ENCODE measurements at regions not wholly inside any gene's neighbourhood (a gene's known extent, or its start where the extent isn't known, plus 50 kb on each side); places are given as distances from the start of the nearest gene placed in this dataset.

GRCh38 chr5:40347981-40348725, 331.6 kb upstream of the PTGER4 start:
- DNase-seq, result no peak

DNA sequence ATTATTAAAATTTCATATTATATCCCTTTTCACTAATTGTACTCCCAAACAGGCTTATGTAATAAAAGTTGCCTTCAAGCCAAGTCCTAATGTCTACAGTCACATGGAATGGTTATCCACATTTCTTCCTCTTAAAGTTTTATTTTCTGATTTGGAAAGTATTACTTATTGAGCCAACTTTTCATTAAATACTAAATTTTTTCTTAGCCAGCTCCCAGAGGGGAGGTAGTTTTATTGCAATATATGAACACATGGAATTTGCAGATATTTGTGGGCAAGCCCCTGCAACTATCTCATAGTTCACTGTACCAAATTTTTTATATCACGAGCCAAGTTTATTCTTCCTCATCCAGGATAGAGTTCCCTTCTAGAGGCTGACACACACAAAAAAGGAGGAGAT, 332.8 kb upstream of the PTGER4 start:
- DNase-seq, result no peak

- peak; percentile 22 for DNase-seq
Observed at GRCh38 chr5:40338434-40338833, 341.3 kb upstream of the PTGER4 start.

GRCh38 chr5:40334242-40334635, 345.5 kb upstream of the PTGER4 start:
- no peak for DNase-seq

- DNase-seq, result peak; percentile 15
Observed at GRCh38 chr5:40333459-40334241, 346.1 kb upstream of the PTGER4 start.

- no peak for DNase-seq
Observed at GRCh38 chr5:40332970-40333369, 346.7 kb upstream of the PTGER4 start.

- no peak for DNase-seq
Observed at GRCh38 chr5:40331616-40332015, 348.1 kb upstream of the PTGER4 start.

- no peak for DNase-seq
Observed at GRCh38 chr5:40321514-40321913, 358.2 kb upstream of the PTGER4 start.

DNA sequence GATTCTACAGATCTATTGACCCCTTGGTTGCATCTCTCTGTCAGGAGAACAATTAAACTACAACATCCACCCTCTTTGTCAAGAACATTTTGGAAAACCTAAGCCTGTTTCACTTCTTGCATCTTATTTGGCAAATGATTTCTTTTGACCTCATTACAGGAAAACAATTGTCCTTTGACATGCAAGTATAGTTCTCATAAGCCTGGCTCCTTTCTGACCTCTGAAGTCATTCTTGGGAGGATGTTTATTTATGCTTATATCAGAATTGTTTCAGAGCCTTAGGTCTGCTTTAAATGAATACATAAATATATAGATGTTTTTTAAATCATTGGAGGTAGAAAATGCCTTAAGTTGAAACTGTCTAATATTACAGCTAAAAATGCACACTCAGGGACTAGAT, 361.3 kb upstream of the PTGER4 start:
- no peak for DNase-seq

GRCh38 chr5:40317023-40317422, 362.7 kb upstream of the PTGER4 start:
- no peak for DNase-seq

GRCh38 chr5:40315126-40315525, 364.6 kb upstream of the PTGER4 start:
- DNase-seq, result no peak

DNA sequence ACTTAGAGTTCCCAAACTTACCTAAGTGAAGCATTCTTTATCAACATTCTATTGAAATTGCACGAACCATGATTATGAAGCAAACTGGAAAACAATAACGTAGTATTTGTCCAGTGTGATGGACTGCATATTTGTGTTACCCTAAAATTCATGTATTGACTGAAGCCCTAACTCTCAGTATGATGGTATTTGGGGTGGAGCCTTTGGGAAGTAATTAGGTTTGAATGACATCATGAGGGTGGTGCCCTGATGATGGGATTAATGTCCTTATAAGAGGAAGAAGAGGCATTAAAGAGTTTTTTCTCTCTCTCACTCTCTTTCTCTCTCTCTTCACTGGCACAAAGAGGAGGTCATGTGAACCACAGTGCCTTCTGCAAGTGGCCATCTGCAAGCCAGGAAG, 365.4 kb upstream of the PTGER4 start:
- DNase-seq, result no peak

DNA sequence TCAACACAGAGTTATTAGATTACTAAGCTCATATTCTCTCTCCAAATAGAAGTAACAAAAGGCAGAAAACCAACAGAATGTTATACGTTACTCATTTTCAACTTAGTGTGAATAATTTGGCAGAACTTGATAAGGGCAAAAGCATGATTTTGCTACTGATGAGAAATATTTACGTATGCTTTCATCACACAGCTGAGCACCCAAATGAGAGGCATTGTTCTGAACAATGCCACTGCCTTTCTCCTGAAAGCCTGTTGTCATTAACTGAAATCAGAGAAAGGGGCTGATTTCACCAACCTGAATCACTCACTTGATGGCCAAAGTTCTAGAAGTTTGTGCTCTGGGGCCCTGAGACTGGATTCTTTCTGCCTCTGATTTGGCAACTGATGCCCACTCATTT, 367.5 kb upstream of the PTGER4 start:
- no peak for DNase-seq

- DNase-seq, result no peak
Observed at GRCh38 chr5:40309851-40310250, 369.9 kb upstream of the PTGER4 start.

DNA sequence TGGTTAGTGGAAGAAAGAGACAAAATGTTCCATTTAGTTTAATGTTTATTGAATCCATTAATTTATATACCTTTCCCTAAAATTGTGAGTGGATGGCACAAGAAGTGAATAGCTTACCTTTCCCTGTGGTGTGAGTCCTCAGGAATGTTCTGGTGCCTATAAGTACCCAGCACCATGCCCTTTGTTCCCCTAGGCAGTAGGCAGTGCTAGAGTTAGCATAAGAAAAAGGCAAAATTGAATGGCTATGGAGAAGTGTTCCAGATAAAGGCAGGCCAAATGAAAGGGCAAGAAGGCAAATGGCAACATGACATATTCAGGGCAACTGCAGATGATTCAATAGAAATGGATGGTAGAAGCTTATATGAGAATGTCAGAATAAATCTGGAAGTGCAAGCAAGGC, 370.8 kb upstream of the PTGER4 start:
- DNase-seq, result no peak

- no peak for DNase-seq
Observed at GRCh38 chr5:40307920-40308319, 371.8 kb upstream of the PTGER4 start.

GRCh38 chr5:40306869-40307487, 372.7 kb upstream of the PTGER4 start:
- DNase-seq, result no peak

GRCh38 chr5:40292006-40292405, 387.7 kb upstream of the PTGER4 start:
- DNase-seq, result no peak

DNA sequence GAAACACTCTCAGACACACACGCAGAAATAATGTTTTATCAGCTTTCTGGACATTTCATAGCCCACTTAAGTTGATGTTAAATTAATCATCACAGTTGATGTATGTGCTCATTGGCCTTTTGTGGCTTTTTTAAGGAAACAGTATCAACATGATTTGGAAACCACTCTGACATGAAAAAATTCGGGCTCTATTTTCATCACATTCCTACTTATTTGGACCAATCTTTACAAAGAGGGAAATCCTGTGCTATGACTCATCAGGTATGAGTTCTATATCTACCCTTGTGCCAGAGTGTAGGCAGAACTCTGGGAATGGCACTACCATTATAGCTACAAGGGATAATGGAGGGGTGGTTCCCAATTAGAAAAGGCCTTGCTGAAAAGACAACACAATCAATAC, 388.4 kb upstream of the PTGER4 start:
- no peak for DNase-seq

GRCh38 chr5:40288800-40289485, 390.8 kb upstream of the PTGER4 start:
- no peak for DNase-seq

DNA sequence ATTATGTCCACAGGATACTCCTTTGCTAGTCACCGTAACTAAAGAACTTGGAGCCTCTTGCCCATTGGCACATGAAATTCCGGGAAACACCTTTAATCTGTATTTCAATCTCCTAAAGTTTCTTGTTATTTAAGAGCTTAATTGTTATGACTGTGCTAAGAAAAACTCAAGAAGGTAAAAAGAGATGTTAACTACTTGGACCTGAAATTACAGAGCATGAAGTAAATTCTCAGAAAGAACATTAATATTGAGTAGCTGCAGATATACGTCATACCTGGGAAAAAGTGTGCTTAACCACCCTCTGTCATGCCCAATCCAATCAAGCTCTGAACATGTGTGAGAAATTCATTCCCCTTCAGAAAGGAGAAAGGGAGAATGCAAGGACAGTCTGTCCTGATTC, 394.9 kb upstream of the PTGER4 start:
- DNase-seq, result no peak

GRCh38 chr5:40278881-40279280, 400.8 kb upstream of the PTGER4 start:
- DNase-seq, result no peak

- peak; percentile 20 for DNase-seq
Observed at GRCh38 chr5:40277161-40277906, 402.4 kb upstream of the PTGER4 start.
